Mucosa of rectum (tissue), 2 donors: ENCODE measurements at regions not wholly inside any gene's neighbourhood (a gene's known extent, or its start where the extent isn't known, plus 50 kb on each side); places are given as distances from the start of the nearest gene placed in this dataset.

Experiments
- H3K27ac ChIP-seq, 2 donors: one replicate each; pipeline ENCODE4 v1.7.0; 2013; ENCODE audit warnings: inconsistent platforms in 2 of 2, low read depth in 2 of 2, low read length in 2 of 2
- H3K27me3 ChIP-seq, 2 donors: one replicate each; pipeline ENCODE4 v1.7.0; 2013; ENCODE audit warnings: low read length in 2 of 2; ENCODE audit not compliant: control insufficient read depth in 2 of 2, insufficient read depth in 2 of 2
- H3K36me3 ChIP-seq, 2 donors: one replicate each; pipeline ENCODE4 v1.7.0; 2013; ENCODE audit warnings: low read length in 2 of 2; ENCODE audit not compliant: control insufficient read depth in 2 of 2, insufficient read depth in 2 of 2
- H3K4me1 ChIP-seq, 2 donors: one replicate each; pipeline ENCODE4 v1.7.0; 2013; ENCODE audit warnings: low read length in 2 of 2, mild to moderate bottlenecking in 1 of 2; ENCODE audit not compliant: control insufficient read depth in 2 of 2, insufficient read depth in 2 of 2
- H3K4me3 ChIP-seq, 2 donors: one replicate each; pipeline ENCODE4 v1.7.0; 2013; ENCODE audit warnings: low read length in 2 of 2
- H3K9ac ChIP-seq, 2 donors: one replicate each; pipeline ENCODE4 v1.7.0; 2013; ENCODE audit warnings: low read length in 2 of 2, low read depth in 1 of 2, mild to moderate bottlenecking in 1 of 2
- H3K9me3 ChIP-seq, 2 donors: one replicate each; pipeline ENCODE4 v1.7.0; 2013; ENCODE audit warnings: low read length in 2 of 2; ENCODE audit not compliant: control insufficient read depth in 2 of 2
- donor health status: healthy.
- donor health status: Normal muscosa, but diverticular disease.

DNA sequence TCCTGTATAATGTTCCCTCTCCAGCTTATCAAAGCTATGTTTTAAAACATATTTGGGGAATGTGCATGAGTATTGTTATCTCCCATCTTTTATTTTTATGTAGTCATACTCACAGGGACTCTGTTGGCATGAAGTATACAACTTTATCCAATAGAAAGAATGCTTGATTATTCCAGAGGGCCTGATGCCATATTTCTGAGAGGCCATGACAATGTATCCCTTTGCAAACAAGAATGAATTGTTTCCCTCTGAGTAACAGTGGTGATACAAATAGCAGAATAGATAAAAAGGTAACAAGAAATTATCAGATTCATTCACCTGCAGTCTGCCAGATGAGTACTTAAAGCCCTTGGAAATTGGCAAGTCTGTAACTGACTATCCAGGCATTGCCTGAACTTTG, 125.9 kb downstream of the PLK2 start:
- Histone ChIP-seq H3K9me3 (no peaks in the 10 kb centered on the region), H3K9ac (no peak overlapping the region), H3K4me1 (no peaks in the 10 kb centered on the region), H3K4me3 (no peak overlapping the region), H3K36me3 (no peaks in the 10 kb centered on the region), H3K27ac (no peak overlapping the region), H3K27me3 (no peaks in the 10 kb centered on the region)

DNA sequence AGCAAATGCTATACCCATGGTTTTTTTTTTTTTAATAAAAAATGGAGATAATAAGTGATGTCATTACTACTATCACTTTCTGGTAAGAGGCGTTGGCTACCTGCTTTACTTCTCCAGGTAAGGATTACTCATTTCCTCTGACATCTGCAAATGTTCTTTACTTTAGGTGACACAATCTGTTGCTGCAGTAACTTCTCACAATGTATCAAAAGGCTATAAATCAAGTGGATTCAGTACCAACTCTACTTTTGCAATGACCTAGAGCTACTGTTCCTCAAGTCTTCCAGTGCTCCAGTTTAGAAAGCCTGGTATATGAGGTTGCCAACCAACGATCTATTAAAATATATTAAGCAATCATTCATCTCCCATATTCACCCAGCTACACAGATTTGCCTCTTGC, 129.1 kb downstream of the PLK2 start:
- no peaks in the 10 kb centered on the region for H3K9me3 ChIP-seq
- no peaks in the 10 kb centered on the region for H3K4me1 ChIP-seq
- no peak overlapping the region for H3K9ac ChIP-seq
- no peaks in the 10 kb centered on the region for H3K36me3 ChIP-seq
- no peaks in the 10 kb centered on the region for H3K27me3 ChIP-seq
- no peak overlapping the region for H3K27ac ChIP-seq
- H3K4me3 ChIP-seq: no peak overlapping the region

DNA sequence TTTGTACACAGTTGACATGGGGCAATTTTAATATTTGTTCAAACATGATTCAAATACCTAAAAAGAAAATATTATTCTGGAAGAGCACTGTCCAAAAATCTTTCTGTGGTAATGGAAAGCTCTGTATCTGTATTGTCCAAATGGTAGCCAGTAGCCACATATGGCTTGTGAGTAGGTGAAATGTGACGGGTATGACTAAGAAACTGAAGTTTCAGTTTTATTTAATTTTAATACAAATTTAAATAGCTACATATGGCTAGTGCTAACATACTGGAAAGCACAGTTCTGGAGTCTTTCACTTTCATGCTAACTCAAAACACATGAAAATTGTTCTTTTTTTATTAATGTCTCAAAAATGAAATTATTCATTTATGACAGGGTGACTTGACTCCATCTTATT, 132.6 kb downstream of the PLK2 start:
- Histone ChIP-seq H3K27ac (no peak overlapping the region), H3K9me3 (no peaks in the 10 kb centered on the region), H3K4me1 (no peaks in the 10 kb centered on the region), H3K9ac (no peak overlapping the region), H3K36me3 (no peaks in the 10 kb centered on the region), H3K27me3 (no peaks in the 10 kb centered on the region), H3K4me3 (no peak overlapping the region)

DNA sequence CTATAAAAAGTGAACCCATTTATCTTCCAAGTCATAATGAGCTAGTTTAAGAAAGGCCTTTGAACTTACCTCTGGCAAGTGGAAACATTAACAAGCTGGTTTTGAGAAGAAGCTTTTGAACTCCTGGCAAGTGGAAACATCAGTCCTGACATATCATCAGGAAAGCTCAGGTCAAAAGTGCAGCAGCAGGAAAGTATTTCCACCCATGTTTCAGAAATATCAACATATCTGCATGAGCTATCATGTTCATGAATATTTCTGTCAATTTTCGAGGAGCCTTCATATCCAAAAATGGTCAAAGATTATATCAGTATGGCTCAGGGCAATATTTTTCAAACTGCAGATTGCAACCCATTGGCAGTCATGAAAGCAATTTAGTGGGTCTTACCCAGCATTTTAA, 133.9 kb downstream of the PLK2 start:
- no peak overlapping the region for H3K4me3 ChIP-seq
- H3K36me3 ChIP-seq: no peaks in the 10 kb centered on the region
- no peak overlapping the region for H3K27ac ChIP-seq
- no peaks in the 10 kb centered on the region for H3K27me3 ChIP-seq
- H3K4me1 ChIP-seq: no peaks in the 10 kb centered on the region
- H3K9ac ChIP-seq: no peak overlapping the region
- H3K9me3 ChIP-seq: no peaks in the 10 kb centered on the region

DNA sequence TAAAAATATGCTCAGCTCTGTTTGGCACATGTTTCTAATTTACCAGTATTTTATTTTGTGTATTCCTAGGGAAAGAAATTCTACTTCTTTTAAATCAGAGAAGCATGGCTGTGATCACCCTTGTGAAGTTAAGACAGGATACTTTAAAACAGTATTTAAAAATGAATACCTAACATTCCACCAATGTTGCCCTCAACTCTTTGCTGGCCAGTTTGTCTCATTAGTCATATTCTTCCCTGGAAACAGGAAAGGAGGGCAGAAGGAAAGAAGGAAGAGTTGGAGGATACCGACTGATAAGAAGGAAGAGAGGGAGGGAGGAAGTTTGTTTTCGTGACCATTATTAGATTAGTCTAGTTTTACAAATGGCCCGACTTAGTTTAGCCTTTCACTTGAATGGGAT, 137.4 kb downstream of the PLK2 start:
- Histone ChIP-seq H3K36me3 (no peaks in the 10 kb centered on the region), H3K27ac (no peak overlapping the region), H3K4me1 (no peaks in the 10 kb centered on the region), H3K27me3 (no peaks in the 10 kb centered on the region), H3K4me3 (no peak overlapping the region), H3K9ac (no peak overlapping the region), H3K9me3 (no peaks in the 10 kb centered on the region)

DNA sequence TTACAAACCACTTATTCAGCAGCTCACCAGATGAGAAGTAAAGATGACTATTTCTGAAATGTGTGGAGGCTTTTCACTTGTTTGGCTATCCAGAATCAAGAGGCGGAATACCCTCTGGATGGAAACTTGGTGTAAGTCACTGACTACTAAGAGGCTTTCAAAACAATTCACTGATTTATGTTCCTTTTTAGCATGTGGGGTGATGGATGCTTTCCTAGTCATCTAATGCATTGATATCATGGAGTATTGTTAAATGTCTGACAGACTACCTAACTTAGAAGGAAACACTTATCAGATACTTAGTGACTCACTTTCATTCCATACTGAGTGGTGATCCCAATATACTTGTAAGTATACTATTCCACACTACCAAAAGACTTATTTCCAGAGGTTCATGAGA, 141.4 kb downstream of the PLK2 start:
- Histone ChIP-seq H3K4me3 (no peak overlapping the region), H3K36me3 (no peaks in the 10 kb centered on the region), H3K4me1 (no peaks in the 10 kb centered on the region), H3K9ac (no peak overlapping the region), H3K9me3 (no peaks in the 10 kb centered on the region), H3K27ac (no peak overlapping the region), H3K27me3 (no peaks in the 10 kb centered on the region)

DNA sequence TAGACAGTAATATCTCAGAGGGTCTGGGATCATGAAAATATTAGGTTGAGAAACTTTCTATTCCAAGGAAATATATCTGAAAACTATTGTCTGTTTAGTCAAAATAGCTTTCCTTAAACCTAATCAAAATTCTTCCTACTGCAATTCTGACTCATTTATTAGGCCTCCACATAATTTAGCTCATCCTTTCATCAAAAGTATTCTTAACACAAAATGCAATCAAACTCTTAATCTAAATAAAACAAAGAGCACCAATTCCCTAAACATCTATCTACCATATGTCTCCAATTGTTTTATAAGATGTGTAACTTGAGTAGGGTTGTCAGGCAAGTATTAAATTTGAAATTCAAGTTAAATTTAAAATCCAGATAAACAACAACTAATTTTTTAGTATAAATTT, 142.1 kb downstream of the PLK2 start:
- Histone ChIP-seq H3K9me3 (no peaks in the 10 kb centered on the region), H3K4me3 (no peak overlapping the region)

DNA sequence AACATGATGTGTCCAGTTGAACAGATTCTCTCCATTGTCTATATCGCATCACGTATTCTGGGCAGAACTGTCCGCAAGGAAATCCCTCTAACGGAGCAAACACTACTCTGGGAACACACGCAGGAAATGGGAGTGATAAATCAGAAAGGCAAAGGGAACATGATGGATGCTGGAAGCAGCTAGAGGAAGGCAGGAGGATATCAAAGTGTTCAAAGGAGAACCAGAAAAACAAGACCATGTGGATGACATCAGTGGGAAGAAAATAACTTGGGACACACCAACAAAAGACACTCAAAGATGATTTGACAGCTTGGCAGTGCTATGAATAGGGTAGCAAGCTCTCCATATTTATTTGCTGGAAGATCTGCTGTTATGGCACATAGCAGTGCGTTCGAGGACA, 142.9 kb downstream of the PLK2 start:
- no peak overlapping the region for H3K27ac ChIP-seq

More for the DNA sequence above, 142.1 kb downstream of the PLK2 start:
- no peak overlapping the region for H3K9ac ChIP-seq
- H3K27ac ChIP-seq: no peak overlapping the region
- H3K27me3 ChIP-seq: no peaks in the 10 kb centered on the region
- no peaks in the 10 kb centered on the region for H3K36me3 ChIP-seq
- no peaks in the 10 kb centered on the region for H3K4me1 ChIP-seq

DNA sequence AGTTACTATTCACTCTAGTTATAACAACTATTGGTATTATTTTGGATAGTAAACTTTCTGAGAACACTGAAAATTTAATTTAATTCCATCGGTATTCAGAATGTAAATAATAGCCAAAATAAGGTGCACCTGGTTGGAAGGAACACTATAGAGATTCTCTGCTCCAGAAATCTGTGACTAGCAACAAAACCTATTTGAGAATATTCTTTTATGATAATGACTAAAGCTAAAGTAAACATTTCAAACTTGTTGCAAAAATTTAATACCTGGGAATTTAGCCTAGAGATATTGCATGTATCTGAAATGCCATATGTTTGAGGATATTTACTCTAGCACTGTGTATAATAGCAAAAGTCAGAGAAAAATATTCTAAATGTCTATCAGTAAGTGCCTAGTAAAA, 144.1 kb downstream of the PLK2 start:
- Histone ChIP-seq H3K9ac (no peak overlapping the region), H3K9me3 (no peaks in the 10 kb centered on the region), H3K4me3 (no peak overlapping the region), H3K36me3 (no peaks in the 10 kb centered on the region), H3K27ac (no peak overlapping the region), H3K4me1 (no peaks in the 10 kb centered on the region), H3K27me3 (no peaks in the 10 kb centered on the region)

More for the DNA sequence above, 142.9 kb downstream of the PLK2 start:
- Histone ChIP-seq H3K4me1 (no peaks in the 10 kb centered on the region), H3K36me3 (no peaks in the 10 kb centered on the region), H3K9me3 (no peaks in the 10 kb centered on the region), H3K27me3 (no peaks in the 10 kb centered on the region), H3K4me3 (no peak overlapping the region), H3K9ac (no peak overlapping the region)

DNA sequence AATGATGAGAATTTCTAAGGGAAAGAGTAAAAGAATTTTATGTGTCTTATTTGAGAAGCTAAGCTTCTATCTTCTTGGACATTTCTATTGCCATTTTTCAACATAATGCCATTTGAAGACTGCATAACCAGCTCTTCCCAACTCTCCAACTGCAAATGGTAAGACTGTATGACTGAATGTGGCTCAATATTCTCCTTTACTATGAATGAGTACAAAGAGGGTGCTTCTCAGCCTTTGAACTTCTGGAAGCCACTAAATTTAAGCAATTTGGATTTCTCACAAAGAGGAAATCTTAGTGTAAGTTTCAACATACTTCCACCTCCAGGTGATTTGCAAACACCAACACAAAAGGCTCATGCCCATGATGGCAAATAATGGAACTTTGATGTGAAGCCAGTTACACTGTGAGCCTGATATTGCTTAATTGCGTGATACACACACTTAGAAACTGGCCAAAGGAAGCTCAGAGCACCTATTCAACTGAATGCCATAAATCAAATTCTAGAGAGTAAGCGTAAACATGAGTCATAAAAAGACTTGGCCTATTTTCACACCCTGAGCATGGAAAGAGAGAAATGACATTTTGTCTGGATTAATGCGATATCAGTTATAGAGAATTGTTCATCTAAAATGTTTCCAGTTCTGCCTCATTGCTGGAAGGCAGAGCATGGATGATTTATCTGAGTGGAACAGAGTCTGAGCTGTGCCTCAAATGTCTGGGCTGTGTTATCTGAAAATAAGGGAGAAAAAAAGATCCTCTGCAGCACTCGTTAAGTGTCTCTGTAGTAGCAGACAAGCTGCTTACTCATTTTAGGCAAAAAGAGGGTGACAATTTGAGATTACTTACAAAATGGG, 145.3 kb downstream of the PLK2 start:
- Histone ChIP-seq H3K27me3 (no peaks in the 10 kb centered on the region), H3K4me3 (no peak overlapping the region), H3K4me1 (no peaks in the 10 kb centered on the region), H3K36me3 (no peaks in the 10 kb centered on the region), H3K9me3 (no peaks in the 10 kb centered on the region), H3K27ac (no peak overlapping the region), H3K9ac (no peak overlapping the region)
